ENCODE measurements at regions not wholly inside any gene's neighbourhood (a gene's known extent, or its start where the extent isn't known, plus 50 kb on each side); places are given as distances from the start of the nearest gene placed in this dataset.

GRCh38 chr19:30281906-30282305 lies 90.3 kb upstream of the ZNF536 start:
- H2AK5ac ChIP-seq (ENCODE audit: low read length), result no peak overlapping the region
- no peaks in the 10 kb centered on the region for H3K4me1 ChIP-seq (ENCODE audit: control insufficient read depth, low read depth, low read length)
- no peak overlapping the region for H3K4me2 ChIP-seq (ENCODE audit: low read length)
- no peak overlapping the region for H3K4me3 ChIP-seq (ENCODE audit: low read length)
- no peak overlapping the region for H3K4ac ChIP-seq (ENCODE audit: low read depth, low read length)
- no peak overlapping the region for H3K23ac ChIP-seq (ENCODE audit: low read length)
- H3K27ac ChIP-seq (ENCODE audit: low read depth, low read length), result no peak overlapping the region
- H3K9ac ChIP-seq (ENCODE audit: low read length), result no peak overlapping the region
- H2BK15ac ChIP-seq (replicated peaks; ENCODE audit: low read depth), result no peak overlapping the region
- no peak overlapping the region for H2BK5ac ChIP-seq (ENCODE audit: low read length)
- H3K36me3 ChIP-seq (ENCODE audit: control insufficient read depth, insufficient read depth, low read length), result no peaks in the 10 kb centered on the region
- no peak overlapping the region for H3K56ac ChIP-seq (ENCODE audit: low read length)
- H3K79me2 ChIP-seq (ENCODE audit: control insufficient read depth, insufficient read depth, low read length), result no peaks in the 10 kb centered on the region
- no peak overlapping the region for H4K8ac ChIP-seq (ENCODE audit: low read depth, low read length)
- H3K18ac ChIP-seq (ENCODE audit: low read length), result no peak overlapping the region
- no peak for DNase-seq
- H3K79me1 ChIP-seq (ENCODE audit: low read length), result no peaks in the 10 kb centered on the region
- no peak overlapping the region for H4K5ac ChIP-seq (ENCODE audit: low read length)
- no peak overlapping the region for H2BK120ac ChIP-seq (ENCODE audit: low read depth, low read length)
- no CpG with 5 or more reads among the region's 7 CpGs for WGBS (ENCODE audit: extremely low coverage, insufficient coverage, low lambda C conversion rate)
- no peaks in the 10 kb centered on the region for H3K27me3 ChIP-seq (ENCODE audit: insufficient read depth, low read length, poor library complexity)

GRCh38 chr19:30283556-30283955 lies 88.6 kb upstream of the ZNF536 start:
- H3K79me1 ChIP-seq (ENCODE audit: low read length), result no peaks in the 10 kb centered on the region
- H3K4ac ChIP-seq (ENCODE audit: low read depth, low read length), result no peak overlapping the region
- no peaks in the 10 kb centered on the region for H3K36me3 ChIP-seq (ENCODE audit: control insufficient read depth, insufficient read depth, low read length)
- H3K56ac ChIP-seq (ENCODE audit: low read length), result no peak overlapping the region
- H3K4me3 ChIP-seq (ENCODE audit: low read length), result no peak overlapping the region
- H3K4me1 ChIP-seq (ENCODE audit: control insufficient read depth, low read depth, low read length), result no peaks in the 10 kb centered on the region
- no peak overlapping the region for H4K8ac ChIP-seq (ENCODE audit: low read depth, low read length)
- H2AK5ac ChIP-seq (ENCODE audit: low read length), result no peak overlapping the region
- H3K9ac ChIP-seq (ENCODE audit: low read length), result no peak overlapping the region
- H4K5ac ChIP-seq (ENCODE audit: low read length), result no peak overlapping the region
- no peak overlapping the region for H2BK15ac ChIP-seq (replicated peaks; ENCODE audit: low read depth)
- H3K4me2 ChIP-seq (ENCODE audit: low read length), result no peak overlapping the region
- no peak overlapping the region for H2BK5ac ChIP-seq (ENCODE audit: low read length)
- H3K23ac ChIP-seq (ENCODE audit: low read length), result no peak overlapping the region
- WGBS (ENCODE audit: extremely low coverage, insufficient coverage, low lambda C conversion rate), result no CpG with 5 or more reads among the region's 2 CpGs
- no peak overlapping the region for H2BK120ac ChIP-seq (ENCODE audit: low read depth, low read length)
- no peak overlapping the region for H3K18ac ChIP-seq (ENCODE audit: low read length)
- DNase-seq, result no peak
- H3K27ac ChIP-seq (ENCODE audit: low read depth, low read length), result no peak overlapping the region
- no peaks in the 10 kb centered on the region for H3K79me2 ChIP-seq (ENCODE audit: control insufficient read depth, insufficient read depth, low read length)
- H3K27me3 ChIP-seq (ENCODE audit: insufficient read depth, low read length, poor library complexity), result no peaks in the 10 kb centered on the region

GRCh38 chr19:30284209-30284608 lies 88.0 kb upstream of the ZNF536 start:
- no CpG with 5 or more reads among the region's 6 CpGs for WGBS (ENCODE audit: extremely low coverage, insufficient coverage, low lambda C conversion rate)
- no peak for DNase-seq
- no peak overlapping the region for H2BK120ac ChIP-seq (ENCODE audit: low read depth, low read length)
- H3K36me3 ChIP-seq (ENCODE audit: control insufficient read depth, insufficient read depth, low read length), result no peaks in the 10 kb centered on the region
- no peak overlapping the region for H3K4me3 ChIP-seq (ENCODE audit: low read length)
- H2BK5ac ChIP-seq (ENCODE audit: low read length), result no peak overlapping the region
- H3K79me2 ChIP-seq (ENCODE audit: control insufficient read depth, insufficient read depth, low read length), result no peaks in the 10 kb centered on the region
- H3K79me1 ChIP-seq (ENCODE audit: low read length), result no peaks in the 10 kb centered on the region
- no peak overlapping the region for H3K4me2 ChIP-seq (ENCODE audit: low read length)
- no peak overlapping the region for H2BK15ac ChIP-seq (replicated peaks; ENCODE audit: low read depth)
- H3K4me1 ChIP-seq (ENCODE audit: control insufficient read depth, low read depth, low read length), result no peaks in the 10 kb centered on the region
- H3K18ac ChIP-seq (ENCODE audit: low read length), result no peak overlapping the region
- no peaks in the 10 kb centered on the region for H3K27me3 ChIP-seq (ENCODE audit: insufficient read depth, low read length, poor library complexity)
- H3K56ac ChIP-seq (ENCODE audit: low read length), result no peak overlapping the region
- H3K9ac ChIP-seq (ENCODE audit: low read length), result no peak overlapping the region
- no peak overlapping the region for H2AK5ac ChIP-seq (ENCODE audit: low read length)
- H3K4ac ChIP-seq (ENCODE audit: low read depth, low read length), result no peak overlapping the region
- no peak overlapping the region for H3K23ac ChIP-seq (ENCODE audit: low read length)
- H4K8ac ChIP-seq (ENCODE audit: low read depth, low read length), result no peak overlapping the region
- no peak overlapping the region for H4K5ac ChIP-seq (ENCODE audit: low read length)
- no peak overlapping the region for H3K27ac ChIP-seq (ENCODE audit: low read depth, low read length)

GRCh38 chr19:30284885-30285284 lies 87.3 kb upstream of the ZNF536 start:
- Histone ChIP-seq H4K5ac (ENCODE audit: low read length) (no peak overlapping the region), H3K18ac (ENCODE audit: low read length) (no peak overlapping the region), H3K56ac (ENCODE audit: low read length) (no peak overlapping the region), H2BK15ac (replicated peaks; ENCODE audit: low read depth) (no peak overlapping the region), H3K9ac (ENCODE audit: low read length) (no peak overlapping the region), H3K79me1 (ENCODE audit: low read length) (no peaks in the 10 kb centered on the region), H3K4ac (ENCODE audit: low read depth, low read length) (no peak overlapping the region), H2BK120ac (ENCODE audit: low read depth, low read length) (no peak overlapping the region), H3K79me2 (ENCODE audit: control insufficient read depth, insufficient read depth, low read length) (no peaks in the 10 kb centered on the region), H3K23ac (ENCODE audit: low read length) (no peak overlapping the region), H2AK5ac (ENCODE audit: low read length) (no peak overlapping the region), H3K4me2 (ENCODE audit: low read length) (no peak overlapping the region), H3K27ac (ENCODE audit: low read depth, low read length) (no peak overlapping the region), H2BK5ac (ENCODE audit: low read length) (no peak overlapping the region), H3K4me3 (ENCODE audit: low read length) (no peak overlapping the region), H3K27me3 (ENCODE audit: insufficient read depth, low read length, poor library complexity) (no peaks in the 10 kb centered on the region), H3K4me1 (ENCODE audit: control insufficient read depth, low read depth, low read length) (no peaks in the 10 kb centered on the region), H3K36me3 (ENCODE audit: control insufficient read depth, insufficient read depth, low read length) (no peaks in the 10 kb centered on the region), H4K8ac (ENCODE audit: low read depth, low read length) (no peak overlapping the region)
- DNase-seq, result no peak
- WGBS (ENCODE audit: extremely low coverage, insufficient coverage, low lambda C conversion rate), result 100% methylated on average over 1 of the region's 3 CpGs

- Histone ChIP-seq H3K36me3 (ENCODE audit: control insufficient read depth, insufficient read depth, low read length) (no peaks in the 10 kb centered on the region), H3K79me1 (ENCODE audit: low read length) (no peaks in the 10 kb centered on the region), H3K27ac (ENCODE audit: low read depth, low read length) (no peak overlapping the region), H3K4me3 (ENCODE audit: low read length) (no peak overlapping the region), H3K18ac (ENCODE audit: low read length) (no peak overlapping the region), H3K4ac (ENCODE audit: low read depth, low read length) (no peak overlapping the region), H2BK120ac (ENCODE audit: low read depth, low read length) (no peak overlapping the region), H3K56ac (ENCODE audit: low read length) (no peak overlapping the region), H4K5ac (ENCODE audit: low read length) (no peak overlapping the region), H3K27me3 (ENCODE audit: insufficient read depth, low read length, poor library complexity) (no peaks in the 10 kb centered on the region), H4K8ac (ENCODE audit: low read depth, low read length) (no peak overlapping the region), H2BK5ac (ENCODE audit: low read length) (no peak overlapping the region), H2AK5ac (ENCODE audit: low read length) (no peak overlapping the region), H3K23ac (ENCODE audit: low read length) (no peak overlapping the region), H3K4me2 (ENCODE audit: low read length) (no peak overlapping the region), H2BK15ac (replicated peaks; ENCODE audit: low read depth) (no peak overlapping the region), H3K79me2 (ENCODE audit: control insufficient read depth, insufficient read depth, low read length) (no peaks in the 10 kb centered on the region), H3K9ac (ENCODE audit: low read length) (no peak overlapping the region), H3K4me1 (ENCODE audit: control insufficient read depth, low read depth, low read length) (no peaks in the 10 kb centered on the region)
- WGBS (ENCODE audit: extremely low coverage, insufficient coverage, low lambda C conversion rate), result no CpG with 5 or more reads among the region's 3 CpGs
- DNase-seq, result no peak
Observed at GRCh38 chr19:30286378-30286777, 85.8 kb upstream of the ZNF536 start.

- Histone ChIP-seq H3K4me1 (ENCODE audit: control insufficient read depth, low read depth, low read length) (no peaks in the 10 kb centered on the region), H3K18ac (ENCODE audit: low read length) (no peak overlapping the region), H3K27ac (ENCODE audit: low read depth, low read length) (no peak overlapping the region), H2BK5ac (ENCODE audit: low read length) (no peak overlapping the region), H3K23ac (ENCODE audit: low read length) (no peak overlapping the region), H3K4me2 (ENCODE audit: low read length) (no peak overlapping the region), H3K9ac (ENCODE audit: low read length) (no peak overlapping the region), H2BK120ac (ENCODE audit: low read depth, low read length) (no peak overlapping the region), H4K5ac (ENCODE audit: low read length) (no peak overlapping the region), H3K56ac (ENCODE audit: low read length) (no peak overlapping the region), H2BK15ac (replicated peaks; ENCODE audit: low read depth) (no peak overlapping the region), H4K8ac (ENCODE audit: low read depth, low read length) (no peak overlapping the region), H3K4ac (ENCODE audit: low read depth, low read length) (no peak overlapping the region), H2AK5ac (ENCODE audit: low read length) (no peak overlapping the region), H3K4me3 (ENCODE audit: low read length) (no peak overlapping the region), H3K36me3 (ENCODE audit: control insufficient read depth, insufficient read depth, low read length) (no peaks in the 10 kb centered on the region), H3K79me1 (ENCODE audit: low read length) (no peaks in the 10 kb centered on the region), H3K27me3 (ENCODE audit: insufficient read depth, low read length, poor library complexity) (no peaks in the 10 kb centered on the region), H3K79me2 (ENCODE audit: control insufficient read depth, insufficient read depth, low read length) (no peaks in the 10 kb centered on the region)
- 100% methylated on average over 1 of the region's 2 CpGs for WGBS (ENCODE audit: extremely low coverage, insufficient coverage, low lambda C conversion rate)
- no peak for DNase-seq
Observed at GRCh38 chr19:30287259-30287658, 84.9 kb upstream of the ZNF536 start.

All from mesendoderm (in vitro differentiated cells).